SK-MEL-5 (cell line): ENCODE measurements at regions not wholly inside any gene's neighbourhood (a gene's known extent, or its start where the extent isn't known, plus 50 kb on each side); places are given as distances from the start of the nearest gene placed in this dataset.

Source experiments
- DNase-seq: peaks from one replicate; pipeline ENCODE4 v3.0.0-alpha.2; 2016; ENCODE audit warnings: low read depth, low spot score
- in situ Hi-C: cut with HindIII; loops from 2 replicates; pipeline ENCODE4 v1.10.0; 2016; ENCODE audit warnings: low sequenced_read_pairs, high pct_unique_total_duplicates, low pct_unique_long_range_greater_than_20kb

GRCh38 chr2:47315475-47315874 lies 53.6 kb upstream of the EPCAM start:
- no peak for DNase-seq
- in situ Hi-C loops: loop anchor here (25.0 kb wide), 1 partner anchor 303 kb away; no protein-coding TSS in a partner anchor

GRCh38 chr2:47313728-47314127 lies 55.4 kb upstream of the EPCAM start:
- peak; percentile 22 for DNase-seq
- in situ Hi-C loops: loop anchor here (25.0 kb wide), 1 partner anchor 301 kb away; no protein-coding TSS in a partner anchor

- DNase-seq: no peak
Measured at GRCh38 chr2:47313141-47313691, 55.9 kb upstream of the EPCAM start.

GRCh38 chr2:47312491-47312850 lies 56.6 kb upstream of the EPCAM start:
- DNase-seq: no peak
- in situ Hi-C loops: loop anchor here (25.0 kb wide), 1 partner anchor 300 kb away; no protein-coding TSS in a partner anchor

More at GRCh38 chr2:47313141-47313691, 55.9 kb upstream of the EPCAM start:
- in situ Hi-C loops: loop anchor here (25.0 kb wide), 1 partner anchor 301 kb away; no protein-coding TSS in a partner anchor

- no peak for DNase-seq
- in situ Hi-C loops: loop anchor here (25.0 kb wide), 1 partner anchor 300 kb away; no protein-coding TSS in a partner anchor
Measured at GRCh38 chr2:47311764-47312490, 57.2 kb upstream of the EPCAM start.

GRCh38 chr2:47310801-47311560 lies 58.1 kb upstream of the EPCAM start:
- in situ Hi-C loops: loop anchor here (25.0 kb wide), 1 partner anchor 299 kb away; no protein-coding TSS in a partner anchor
- DNase-seq: peak; percentile 75

- no peak for DNase-seq
- in situ Hi-C loops: loop anchor here (25.0 kb wide), 1 partner anchor 298 kb away; no protein-coding TSS in a partner anchor
Measured at GRCh38 chr2:47309952-47310800, 58.9 kb upstream of the EPCAM start.

GRCh38 chr2:47309472-47309951 lies 59.6 kb upstream of the EPCAM start:
- in situ Hi-C loops: loop anchor here (25.0 kb wide), 1 partner anchor 297 kb away; no protein-coding TSS in a partner anchor
- DNase-seq: no peak

- in situ Hi-C loops: loop anchor here (25.0 kb wide), 1 partner anchor 295 kb away; no protein-coding TSS in a partner anchor
- DNase-seq: no peak
Measured at GRCh38 chr2:47307066-47307465, 62.0 kb upstream of the EPCAM start.

- no peak for DNase-seq
- in situ Hi-C loops: loop anchor here (25.0 kb wide), 1 partner anchor 292 kb away; no protein-coding TSS in a partner anchor
Measured at GRCh38 chr2:47304654-47305053, 64.5 kb upstream of the EPCAM start.

GRCh38 chr2:47303341-47304148 lies 65.6 kb upstream of the EPCAM start:
- in situ Hi-C loops: loop anchor here (25.0 kb wide), 1 partner anchor 291 kb away; no protein-coding TSS in a partner anchor
- DNase-seq: no peak

GRCh38 chr2:47302308-47302707 lies 66.8 kb upstream of the EPCAM start:
- DNase-seq: no peak
- in situ Hi-C loops: loop anchor here (25.0 kb wide), 1 partner anchor 290 kb away; no protein-coding TSS in a partner anchor

GRCh38 chr2:47301731-47302130 lies 67.4 kb upstream of the EPCAM start:
- in situ Hi-C loops: loop anchor here (25.0 kb wide), 1 partner anchor 289 kb away; no protein-coding TSS in a partner anchor
- DNase-seq: no peak

- DNase-seq: no peak
- in situ Hi-C loops: loop anchor here (25.0 kb wide), 1 partner anchor 289 kb away; no protein-coding TSS in a partner anchor
Measured at GRCh38 chr2:47301277-47301618, 67.9 kb upstream of the EPCAM start.

GRCh38 chr2:47300609-47301276 lies 68.4 kb upstream of the EPCAM start:
- in situ Hi-C loops: loop anchor here (25.0 kb wide), 1 partner anchor 288 kb away; no protein-coding TSS in a partner anchor
- no peak for DNase-seq

- no peak for DNase-seq
- in situ Hi-C loops: loop anchor here (25.0 kb wide), 1 partner anchor 288 kb away; no protein-coding TSS in a partner anchor
Measured at GRCh38 chr2:47300081-47300480, 69.0 kb upstream of the EPCAM start.
